CD14-positive monocyte (primary cell): ENCODE measurements at regions not wholly inside any gene's neighbourhood (a gene's known extent, or its start where the extent isn't known, plus 50 kb on each side); places are given as distances from the start of the nearest gene placed in this dataset.

ENCODE experiments used
- DNase-seq, 3 donors: peaks; one replicate each; pipeline ENCODE4 v3.0.0-alpha.2; 2011 to 2022
- H2AFZ ChIP-seq: 2 replicates; pipeline ENCODE4 v1.6.0; 2012; ENCODE audit warnings: mild to moderate bottlenecking, low read depth, low read length, inconsistent platforms; ENCODE audit not compliant: insufficient read depth, poor library complexity, severe bottlenecking
- H3K27ac ChIP-seq, 2 donors: 1 replicate in 1 of 2; 2 replicates in 1 of 2; pipeline ENCODE4 v1.5.1; 2012 to 2013; ENCODE audit warnings: low read length in 2 of 2, control low read depth in 1 of 2, inconsistent platforms in 1 of 2, low read depth in 1 of 2, mild to moderate bottlenecking in 1 of 2
- H3K27me3 ChIP-seq, 2 donors: one replicate each; pipeline versions ENCODE4 v1.6.0 to v1.6.1; 2011 to 2013; ENCODE audit warnings: low read length in 2 of 2; ENCODE audit not compliant: control insufficient read depth in 2 of 2, insufficient read depth in 2 of 2
- H3K36me3 ChIP-seq, 2 donors: replicated peaks in 1 of 2; 1 replicate in 1 of 2; 2 replicates in 1 of 2; pipeline versions ENCODE4 v1.5.1 to v1.6.1; 2012 to 2013; ENCODE audit warnings: low read length in 2 of 2, control low read depth in 1 of 2, inconsistent platforms in 1 of 2, mild to moderate bottlenecking in 1 of 2; ENCODE audit not compliant: insufficient read depth in 2 of 2, control insufficient read depth in 1 of 2
- H3K4me1 ChIP-seq, 2 donors: 1 replicate in 1 of 2; 2 replicates in 1 of 2; pipeline versions ENCODE4 v1.5.1 to v1.6.1; 2012 to 2013; ENCODE audit warnings: low read length in 2 of 2, control low read depth in 1 of 2, inconsistent platforms in 1 of 2, mild to moderate bottlenecking in 1 of 2, moderate library complexity in 1 of 2; ENCODE audit not compliant: insufficient read depth in 2 of 2, control insufficient read depth in 1 of 2
- H3K4me2 ChIP-seq: replicated peaks from 2 replicates; pipeline ENCODE3; 2012; ENCODE audit warnings: low read length, moderate library complexity, mild to moderate bottlenecking; ENCODE audit not compliant: poor library complexity, severe bottlenecking; ENCODE audit errors: extremely low read depth
- H3K4me3 ChIP-seq, 3 experiments: fragments of 200-600 bp in 1 of 3; sonication (generic) in 1 of 3; replicated peaks in 1 of 3; 1 replicate in 2 of 3; 2 replicates in 1 of 3; pipeline ENCODE4 v1.5.1; 2011 to 2013; ENCODE audit warnings: low read length in 3 of 3, mild to moderate bottlenecking in 3 of 3, control low read depth in 2 of 3, low read depth in 2 of 3, inconsistent platforms in 1 of 3, moderate library complexity in 1 of 3
- H3K79me2 ChIP-seq: 2 replicates; pipeline ENCODE4 v1.6.0; 2012; ENCODE audit warnings: mild to moderate bottlenecking, control low read depth, inconsistent platforms, low read length, moderate library complexity; ENCODE audit not compliant: insufficient read depth
- H3K9ac ChIP-seq: 2 replicates; pipeline ENCODE4 v1.6.0; 2017; ENCODE audit warnings: low read length, mild to moderate bottlenecking; ENCODE audit not compliant: insufficient read depth, poor library complexity, severe bottlenecking
- H3K9me3 ChIP-seq, 2 donors: replicated peaks in 1 of 2; 1 replicate in 1 of 2; 2 replicates in 1 of 2; pipeline versions ENCODE4 v1.5.1 to v1.6.1; 2012 to 2013; ENCODE audit warnings: low read length in 2 of 2, control low read depth in 1 of 2; ENCODE audit not compliant: control insufficient read depth in 1 of 2, insufficient read depth in 1 of 2
- H4K20me1 ChIP-seq: 2 replicates; pipeline ENCODE4 v1.6.0; 2012; ENCODE audit warnings: mild to moderate bottlenecking, low read length, control low read depth, moderate library complexity; ENCODE audit not compliant: insufficient read depth
- H3K27ac Mint-ChIP-seq, 7 donors: one replicate each; pipeline ENCODE4 v1.8.0; 2020; ENCODE audit warnings: mild to moderate bottlenecking in 7 of 7, mixed read lengths in 7 of 7, moderate library complexity in 6 of 7, inconsistent platforms in 2 of 7
- H3K27me3 Mint-ChIP-seq, 3 donors: one replicate each; pipeline ENCODE4 v1.8.0; 2021 to 2022; ENCODE audit warnings: low read depth in 3 of 3, mild to moderate bottlenecking in 3 of 3, mixed read lengths in 3 of 3, moderate library complexity in 3 of 3, inconsistent platforms in 1 of 3
- H3K36me3 Mint-ChIP-seq, 2 donors: one replicate each; pipeline ENCODE4 v1.8.0; 2020; ENCODE audit warnings: mixed read lengths in 2 of 2, inconsistent platforms in 1 of 2, mild to moderate bottlenecking in 1 of 2
- H3K4me1 Mint-ChIP-seq: one replicate; pipeline ENCODE4 v1.8.0; 2020; ENCODE audit warnings: mild to moderate bottlenecking, mixed read lengths
- H3K4me3 Mint-ChIP-seq, 2 donors: one replicate each; pipeline ENCODE4 v1.8.0; 2020; ENCODE audit warnings: mild to moderate bottlenecking in 2 of 2, mixed read lengths in 2 of 2, moderate library complexity in 1 of 2
- H3K9me3 Mint-ChIP-seq, 7 donors: one replicate each; pipeline ENCODE4 v1.8.0; 2020 to 2022; ENCODE audit warnings: mixed read lengths in 7 of 7, mild to moderate bottlenecking in 6 of 7, moderate library complexity in 6 of 7, inconsistent platforms in 2 of 7
- CTCF ChIP-seq: fragments of 200-600 bp; IDR thresholded peaks from one replicate; pipeline ENCODE4 v1.8.0; 2022; ENCODE audit warnings: antibody characterized with exemption, mild to moderate bottlenecking
- WGBS: methylation state at CpG from one replicate; pipeline ENCODE4 v1.1.5; 2013; ENCODE audit warnings: missing lambda C conversion rate; ENCODE audit not compliant: insufficient coverage; 5-methylcytosine and 5-hydroxymethylcytosine counted together
- intact Hi-C, 2 donors: fragments of 100-400 bp; cut with micrococcal nuclease; formaldehyde crosslinking; loops; one replicate each; pipeline versions ENCODE4 v1.15.0 to v1.15.1; 2023

- Mint-ChIP-seq H3K4me3 (no peak overlapping the region), H3K36me3 (no peaks in the 10 kb centered on the region), H3K4me1 (no peaks in the 10 kb centered on the region), H3K27me3 (peaks cover 0 to 2% (median 1%) of the 10 kb centered on the region in 3 donors), H3K27ac (no peak overlapping the region), H3K9me3 (peaks cover 3 to 20% (median 6%) of the 10 kb centered on the region in 7 donors)
- H3K27ac ChIP-seq = no peak overlapping the region
- no peak for DNase-seq
- H4K20me1 ChIP-seq = no peaks in the 10 kb centered on the region
- H3K4me2 ChIP-seq = no peak overlapping the region
- WGBS = no CpG with 5 or more reads among the region's 2 CpGs
- H3K79me2 ChIP-seq = no peaks in the 10 kb centered on the region
- no peak overlapping the region for H2AFZ ChIP-seq
- no peak overlapping the region for H3K4me3 ChIP-seq
- H3K9ac ChIP-seq = no peak overlapping the region
- intact Hi-C loops = no loop called here
- H3K36me3 ChIP-seq = no peaks in the 10 kb centered on the region
- no peak for TF ChIP-seq CTCF
- H3K27me3 ChIP-seq = no peaks in the 10 kb centered on the region
- peaks cover 0 to 18% of the 10 kb centered on the region in 2 donors for H3K9me3 ChIP-seq
- no peaks in the 10 kb centered on the region for H3K4me1 ChIP-seq
Measured at GRCh38 chr13:69040898-69041297, 1066.7 kb upstream of the ATXN8OS start.

GRCh38 chr13:69035771-69036170 is 1071.9 kb upstream of the ATXN8OS start:
- no peak overlapping the region for H3K4me2 ChIP-seq
- intact Hi-C loops = no loop called here
- H3K9ac ChIP-seq = no peak overlapping the region
- Mint-ChIP-seq H3K4me1 (no peaks in the 10 kb centered on the region), H3K27ac (no peak overlapping the region), H3K36me3 (no peaks in the 10 kb centered on the region), H3K27me3 (peaks cover 0 to 2% (median 1%) of the 10 kb centered on the region in 3 donors), H3K4me3 (no peak overlapping the region), H3K9me3 (peaks cover 4 to 18% (median 11%) of the 10 kb centered on the region in 7 donors)
- no peaks in the 10 kb centered on the region for H3K79me2 ChIP-seq
- H2AFZ ChIP-seq = no peak overlapping the region
- H3K9me3 ChIP-seq = peaks cover 0 to 15% of the 10 kb centered on the region in 2 donors
- no peak overlapping the region for H3K4me3 ChIP-seq
- H3K4me1 ChIP-seq = no peaks in the 10 kb centered on the region
- no peaks in the 10 kb centered on the region for H4K20me1 ChIP-seq
- no peak for TF ChIP-seq CTCF
- H3K36me3 ChIP-seq = no peaks in the 10 kb centered on the region
- DNase-seq = no peak
- 63% methylated on average over 2 of the region's 3 CpGs for WGBS
- no peak overlapping the region for H3K27ac ChIP-seq
- H3K27me3 ChIP-seq = no peaks in the 10 kb centered on the region
